HepG2 (cell line): ENCODE measurements at regions not wholly inside any gene's neighbourhood (a gene's known extent, or its start where the extent isn't known, plus 50 kb on each side); places are given as distances from the start of the nearest gene placed in this dataset.

Source experiments
- ATAC-seq: fragments of 200-7000 bp; cut with Tn5 transposase; 3 replicates; pipeline ENCODE4 v1.9.1; 2020; ENCODE audit warnings: mild to moderate bottlenecking, moderate library complexity
- BruUV-seq: library from RNA; stranded (reverse); fragments of 400-500 nt; replicated peaks from 2 replicates; lab custom pipeline; 2021; lab: Mats Ljungman, UMichigan
- CTCF ChIA-PET: fragments of 300-600 bp; formaldehyde crosslinking; extraction: SDS; loops from one replicate; lab custom pipeline; 2021; ENCODE audit warnings: low total read pairs, inconsistent platforms, low intra/inter-chr PET ratio; lab: Yijun Ruan, JAX
- POLR2A ChIA-PET: fragments of 350-600 bp; sonication (Branson Sonifier 250); formaldehyde crosslinking; loops from one replicate; lab custom pipeline; 2020; ENCODE audit warnings: antibody characterized with exemption, inconsistent platforms; lab: Yijun Ruan, JAX
- DNase-seq: peaks from one replicate; pipeline ENCODE4 v3.0.0-alpha.2; 2015; ENCODE audit warnings: low spot score
- FAIRE-seq: peaks from 3 replicates; lab custom pipeline; 2011; peaks lifted over from hg19 to GRCh38; lab: Jason Lieb, UNC
- H2AFZ ChIP-seq: one replicate; pipeline ENCODE4 v1.6.1; 2011; ENCODE audit warnings: low read length, inconsistent platforms
- H3K27ac ChIP-seq: fragments of 300-600 bp; 3 replicates; pipeline ENCODE4 v1.8.0; 2011; ENCODE audit warnings: mixed run types, mild to moderate bottlenecking, mixed read lengths, low read length, inconsistent platforms; ENCODE audit not compliant: insufficient read depth; ENCODE audit errors: extremely low read length
- H3K27me3 ChIP-seq, 2 experiments: fragments of 200-600 bp in 1 of 2; 2 replicates in 1 of 2; 3 replicates in 1 of 2; pipeline versions ENCODE4 v1.6.0 to v1.8.0; 2011; ENCODE audit warnings: low read length in 2 of 2, mild to moderate bottlenecking in 2 of 2, moderate library complexity in 2 of 2, inconsistent platforms in 1 of 2; ENCODE audit not compliant: insufficient read depth in 2 of 2, control insufficient read depth in 1 of 2
- H3K36me3 ChIP-seq, 2 experiments: fragments of 200-600 bp in 1 of 2; replicated peaks in 1 of 2; 2 replicates in 1 of 2; 3 replicates in 1 of 2; pipeline versions ENCODE4 v1.5.1 to v1.8.0; 2011; ENCODE audit warnings: low read length in 2 of 2, inconsistent platforms in 1 of 2; ENCODE audit not compliant: insufficient read depth in 2 of 2, control insufficient read depth in 1 of 2
- H3K4me1 ChIP-seq: 2 replicates; pipeline ENCODE4 v1.5.1; 2012; ENCODE audit warnings: low read length, inconsistent platforms; ENCODE audit not compliant: insufficient read depth
- H3K4me2 ChIP-seq: 2 replicates; pipeline ENCODE4 v1.6.0; 2011; ENCODE audit warnings: low read depth, low read length, inconsistent platforms
- H3K4me3 ChIP-seq, 3 experiments: fragments of 200-600 bp in 1 of 3; sonication (generic), shearing (Covaris generic) in 1 of 3; replicated peaks in 1 of 3; 2 replicates each; pipeline ENCODE4 v1.5.1; 2011 to 2016; ENCODE audit warnings: low read length in 3 of 3, inconsistent platforms in 2 of 3, low read depth in 2 of 3, mild to moderate bottlenecking in 2 of 3, control low read depth in 1 of 3, mixed read lengths in 1 of 3; ENCODE audit not compliant: insufficient read depth in 1 of 3
- H3K79me2 ChIP-seq: one replicate; pipeline ENCODE4 v1.6.1; 2011; ENCODE audit warnings: low read length, inconsistent platforms; ENCODE audit not compliant: insufficient read depth
- H3K9ac ChIP-seq: 2 replicates; pipeline ENCODE4 v1.6.0; 2011; ENCODE audit warnings: mild to moderate bottlenecking, low read depth, low read length, inconsistent platforms; ENCODE audit not compliant: insufficient read depth
- H3K9me3 ChIP-seq: 2 replicates; pipeline ENCODE4 v1.5.1; 2012; ENCODE audit warnings: mild to moderate bottlenecking, low read length
- H4K20me1 ChIP-seq: 2 replicates; pipeline ENCODE4 v1.6.0; 2011; ENCODE audit warnings: inconsistent platforms, mild to moderate bottlenecking, low read length, moderate library complexity; ENCODE audit not compliant: insufficient read depth
- HNRNPH1 ChIP-seq: fragments of 200-400 bp; formaldehyde crosslinking; optimal IDR thresholded peaks from 2 replicates; pipeline ENCODE3; 2017; ENCODE audit warnings: mild to moderate bottlenecking, low read depth, low read length
- ISL2 ChIP-seq: sonication (generic); formaldehyde crosslinking; IDR thresholded peaks from 2 replicates; pipeline ENCODE4 v1.5.0; 2020; ENCODE audit warnings: missing genetic modification reagents
- KDM3A ChIP-seq: IDR thresholded peaks from 2 replicates; pipeline ENCODE4 v1.6.1; 2018; ENCODE audit warnings: low read depth, missing compliant biosample characterization
- NR2F1 ChIP-seq, 2 experiments: fragments of 450-650 bp in 1 of 2; formaldehyde crosslinking in 1 of 2; IDR thresholded peaks; 2 replicates each; pipeline versions ENCODE4 v1.5.0 to v1.6.1; 2016 to 2020; ENCODE audit warnings: mild to moderate bottlenecking in 1 of 2, missing compliant biosample characterization in 1 of 2, missing genetic modification reagents in 1 of 2, moderate library complexity in 1 of 2
- POGZ ChIP-seq: sonication (generic); formaldehyde crosslinking; IDR thresholded peaks from 2 replicates; pipeline ENCODE4 v1.4.0; 2020; ENCODE audit warnings: mild to moderate bottlenecking, missing genetic modification reagents
- TP53 ChIP-seq: sonication (generic); formaldehyde crosslinking; conservative IDR thresholded peaks from 2 replicates; pipeline ENCODE4 v1.4.0; 2020; ENCODE audit warnings: missing genetic modification reagents
- ZNF33B ChIP-seq: sonication (generic); formaldehyde crosslinking; IDR thresholded peaks from 2 replicates; pipeline ENCODE4 v1.5.1; 2020; ENCODE audit warnings: mild to moderate bottlenecking, missing genetic modification reagents
- ZNF530 ChIP-seq: sonication (generic); formaldehyde crosslinking; IDR thresholded peaks from 2 replicates; pipeline ENCODE4 v1.5.0; 2020; ENCODE audit warnings: low read depth, mild to moderate bottlenecking, missing genetic modification reagents
- ZSCAN25 ChIP-seq: sonication (generic); formaldehyde crosslinking; IDR thresholded peaks from 2 replicates; pipeline ENCODE4 v1.8.0; 2022; ENCODE audit warnings: mild to moderate bottlenecking, missing genetic modification reagents
- WGBS: methylation state at CpG from one replicate; pipeline ENCODE4 v1.1.6; 2017; ENCODE audit warnings: low lambda C conversion rate; 5-methylcytosine and 5-hydroxymethylcytosine counted together
- in situ Hi-C: cut with HindIII; loops from 2 replicates; pipeline ENCODE4 v1.10.0; 2017; ENCODE audit warnings: low pct_unique_long_range_greater_than_20kb; ENCODE audit not compliant: extremely low pct_ligation_motif_present
- intact Hi-C: fragments of 100-400 bp; cut with micrococcal nuclease; formaldehyde crosslinking; loops from one replicate; pipeline ENCODE4 v1.10.0; 2022; ENCODE audit not compliant: unreplicated experiment
- TF ChIP-seq, protein P1 (sequence below): IDR thresholded peaks from 2 replicates; pipeline ENCODE4 v1.6.1; 2018; ENCODE audit warnings: missing genetic modification reagents, mild to moderate bottlenecking, missing compliant biosample characterization
- TF ChIP-seq, protein P2 (sequence below), 2 experiments: sonication (generic) in 1 of 2; formaldehyde crosslinking in 1 of 2; IDR thresholded peaks; 2 replicates each; pipeline versions ENCODE4 v1.4.0 to v1.6.1; 2016 to 2020; ENCODE audit warnings: borderline replicate concordance in 1 of 2, low read depth in 1 of 2, mild to moderate bottlenecking in 1 of 2, missing genetic modification reagents in 1 of 2
- TF ChIP-seq, protein P3 (sequence below): IDR thresholded peaks from 2 replicates; pipeline ENCODE4 v1.6.1; 2016; ENCODE audit warnings: missing compliant biosample characterization, missing genetic modification reagents, borderline replicate concordance

DNA sequence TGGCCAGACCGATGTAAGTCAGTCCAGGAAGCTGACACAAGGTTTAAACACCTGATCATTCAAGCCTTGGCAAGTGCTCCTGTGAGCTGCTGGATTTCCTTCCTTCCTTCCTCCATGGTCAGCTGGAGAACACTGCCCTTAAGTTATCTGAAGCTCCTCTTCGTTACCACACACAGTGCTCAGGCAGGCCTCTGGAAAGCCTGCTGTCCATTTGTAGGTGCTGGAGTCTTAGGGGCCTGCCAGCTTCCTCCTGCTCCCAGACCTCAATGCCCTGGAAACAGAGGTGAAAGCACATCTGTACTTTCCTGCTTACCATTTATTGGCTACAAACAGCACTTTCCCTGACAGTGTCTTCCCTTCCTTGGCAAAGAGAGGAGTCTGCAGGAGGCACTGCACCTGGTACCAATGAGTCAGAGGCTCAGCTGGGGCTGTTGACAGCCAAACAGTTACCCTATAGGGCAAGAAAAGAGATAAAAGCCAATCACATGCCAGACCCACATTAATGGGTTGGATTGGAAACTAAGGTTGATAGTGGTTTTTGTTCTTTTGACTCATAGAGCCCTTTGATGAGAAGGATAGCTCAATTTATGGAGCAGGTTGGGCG, 72.6 kb upstream of the PUM3 start:
- Histone ChIP-seq H3K4me1 (no peaks in the 10 kb centered on the region), H4K20me1 (no peaks in the 10 kb centered on the region), H3K9ac (no peak overlapping the region), H3K79me2 (no peaks in the 10 kb centered on the region), H3K9me3 (no peaks in the 10 kb centered on the region), H3K36me3 (no peaks in the 10 kb centered on the region), H3K4me2 (no peak overlapping the region), H3K27me3 (no peaks in the 10 kb centered on the region), H3K4me3 (no peak overlapping the region), H3K27ac (no peak overlapping the region), H2AFZ (no peak overlapping the region)
- ATAC-seq: no peak
- no TSS peak for BruUV-seq
- intact Hi-C loops: no loop called here
- POLR2A ChIA-PET: no interaction called here
- no peak for DNase-seq
- TF ChIP-seq ISL2 (CRISPR knock-in tag) (no peak), POGZ (CRISPR knock-in tag) (no peak), HNRNPH1 (no peak), KDM3A (no peak), ZSCAN25 (CRISPR knock-in tag) (no peak), TP53 (CRISPR knock-in tag) (no peak), ZNF530 (CRISPR knock-in tag) (no peak), NR2F1 (CRISPR knock-in tag; IDR thresholded peaks at IDR 0.05) (no peak), ZNF33B (no peak)
- TF ChIP-seq, protein P1, sequence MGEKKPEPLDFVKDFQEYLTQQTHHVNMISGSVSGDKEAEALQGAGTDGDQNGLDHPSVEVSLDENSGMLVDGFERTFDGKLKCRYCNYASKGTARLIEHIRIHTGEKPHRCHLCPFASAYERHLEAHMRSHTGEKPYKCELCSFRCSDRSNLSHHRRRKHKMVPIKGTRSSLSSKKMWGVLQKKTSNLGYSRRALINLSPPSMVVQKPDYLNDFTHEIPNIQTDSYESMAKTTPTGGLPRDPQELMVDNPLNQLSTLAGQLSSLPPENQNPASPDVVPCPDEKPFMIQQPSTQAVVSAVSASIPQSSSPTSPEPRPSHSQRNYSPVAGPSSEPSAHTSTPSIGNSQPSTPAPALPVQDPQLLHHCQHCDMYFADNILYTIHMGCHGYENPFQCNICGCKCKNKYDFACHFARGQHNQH (CRISPR knock-in tag): no peak
- TF ChIP-seq, protein P2, sequence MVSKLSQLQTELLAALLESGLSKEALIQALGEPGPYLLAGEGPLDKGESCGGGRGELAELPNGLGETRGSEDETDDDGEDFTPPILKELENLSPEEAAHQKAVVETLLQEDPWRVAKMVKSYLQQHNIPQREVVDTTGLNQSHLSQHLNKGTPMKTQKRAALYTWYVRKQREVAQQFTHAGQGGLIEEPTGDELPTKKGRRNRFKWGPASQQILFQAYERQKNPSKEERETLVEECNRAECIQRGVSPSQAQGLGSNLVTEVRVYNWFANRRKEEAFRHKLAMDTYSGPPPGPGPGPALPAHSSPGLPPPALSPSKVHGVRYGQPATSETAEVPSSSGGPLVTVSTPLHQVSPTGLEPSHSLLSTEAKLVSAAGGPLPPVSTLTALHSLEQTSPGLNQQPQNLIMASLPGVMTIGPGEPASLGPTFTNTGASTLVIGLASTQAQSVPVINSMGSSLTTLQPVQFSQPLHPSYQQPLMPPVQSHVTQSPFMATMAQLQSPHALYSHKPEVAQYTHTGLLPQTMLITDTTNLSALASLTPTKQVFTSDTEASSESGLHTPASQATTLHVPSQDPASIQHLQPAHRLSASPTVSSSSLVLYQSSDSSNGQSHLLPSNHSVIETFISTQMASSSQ (IDR thresholded peaks at IDR 0.05; ENCODE audit: low read depth): no peak
- TF ChIP-seq, protein P2 (CRISPR knock-in tag; IDR thresholded peaks at IDR 0.05; ENCODE audit: borderline replicate concordance): no peak
- TF ChIP-seq, protein P3, sequence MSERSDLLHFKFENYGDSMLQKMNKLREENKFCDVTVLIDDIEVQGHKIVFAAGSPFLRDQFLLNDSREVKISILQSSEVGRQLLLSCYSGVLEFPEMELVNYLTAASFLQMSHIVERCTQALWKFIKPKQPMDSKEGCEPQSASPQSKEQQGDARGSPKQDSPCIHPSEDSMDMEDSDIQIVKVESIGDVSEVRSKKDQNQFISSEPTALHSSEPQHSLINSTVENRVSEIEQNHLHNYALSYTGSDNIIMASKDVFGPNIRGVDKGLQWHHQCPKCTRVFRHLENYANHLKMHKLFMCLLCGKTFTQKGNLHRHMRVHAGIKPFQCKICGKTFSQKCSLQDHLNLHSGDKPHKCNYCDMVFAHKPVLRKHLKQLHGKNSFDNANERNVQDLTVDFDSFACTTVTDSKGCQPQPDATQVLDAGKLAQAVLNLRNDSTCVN (CRISPR knock-in tag): no peak
- in situ Hi-C loops: no loop called here
- CTCF ChIA-PET: no interaction called here
- WGBS: 40% methylated on average over 3 of the region's 3 CpGs
- FAIRE-seq: no peak
